ENCODE measurements at regions not wholly inside any gene's neighbourhood (a gene's known extent, or its start where the extent isn't known, plus 50 kb on each side); places are given as distances from the start of the nearest gene placed in this dataset.

GRCh38 chr21:35428001-35428320 lies 378.9 kb upstream of the RUNX1 start:
- intact Hi-C loops (cut with micrococcal nuclease; ENCODE audit: unreplicated experiment) (no loop called here), in situ Hi-C loops (cut with HindIII; ENCODE audit: low pct_unique_long_range_greater_than_20kb, low sequenced_read_pairs) (no loop called here)
- no peak for DNase-seq (ENCODE audit: low read depth, low spot score)
- TF ChIP-seq TCF7L2 (IDR thresholded peaks at IDR 0.05; ENCODE audit: low read depth, low read length): no peak
- TF ChIP-seq REST (IDR thresholded peaks at IDR 0.05; ENCODE audit: insufficient read depth in 1 of 2, low read depth in 2 of 2, low read length in 1 of 2): no peak
- TF ChIP-seq SIN3A (IDR thresholded peaks at IDR 0.05; ENCODE audit: borderline replicate concordance, insufficient read depth, low read depth, low read length): no peak
- no peak for TF ChIP-seq POLR2AphosphoS5 (IDR thresholded peaks at IDR 0.05; ENCODE audit: low read depth, low read length)
- no peak for TF ChIP-seq CTCF (IDR thresholded peaks at IDR 0.05)
- no TSS peak for BruUV-seq (replicated peaks)
- Histone ChIP-seq H3K4me3 (ENCODE audit: low read depth in 2 of 2, low read length in 2 of 2) (no peak overlapping the region), H3K4me1 (ENCODE audit: control insufficient read depth, insufficient read depth, low read length) (no peaks in the 10 kb centered on the region), H3K27ac (ENCODE audit: low read length) (no peak overlapping the region), H3K9me3 (ENCODE audit: control insufficient read depth, insufficient read depth, low read depth, low read length) (no peaks in the 10 kb centered on the region), H3K36me3 (ENCODE audit: control insufficient read depth, insufficient read depth, low read length) (no peaks in the 10 kb centered on the region), H3K27me3 (ENCODE audit: control insufficient read depth, insufficient read depth, low read length) (peaks cover 2% of the 10 kb centered on the region)
- ChIA-PET CTCF (no interaction called here), POLR2A (no interaction called here)
- ATAC-seq: no peak

- POLR2A ChIA-PET: interaction anchor here (0.6 kb wide), 2 partner anchors 387 to 897 kb away, joined by 7 to 16 read pairs; no protein-coding TSS in a partner anchor
- Histone ChIP-seq H3K4me3 (ENCODE audit: low read depth in 2 of 2, low read length in 2 of 2) (no peak overlapping the region), H3K36me3 (ENCODE audit: control insufficient read depth, insufficient read depth, low read length) (no peaks in the 10 kb centered on the region), H3K4me1 (ENCODE audit: control insufficient read depth, insufficient read depth, low read length) (no peaks in the 10 kb centered on the region), H3K27me3 (ENCODE audit: control insufficient read depth, insufficient read depth, low read length) (peaks cover 2% of the 10 kb centered on the region), H3K9me3 (ENCODE audit: control insufficient read depth, insufficient read depth, low read depth, low read length) (no peaks in the 10 kb centered on the region), H3K27ac (ENCODE audit: low read length) (no peak overlapping the region)
- CTCF ChIA-PET: interaction anchor here (0.5 kb wide), 1 partner anchor 413 kb away, joined by 4 read pairs; no protein-coding TSS in a partner anchor
- ATAC-seq (no peak), DNase-seq (ENCODE audit: low read depth, low spot score) (no peak)
- TF ChIP-seq TCF7L2 (IDR thresholded peaks at IDR 0.05; ENCODE audit: low read depth, low read length) (no peak), REST (IDR thresholded peaks at IDR 0.05; ENCODE audit: insufficient read depth in 1 of 2, low read depth in 2 of 2, low read length in 1 of 2) (no peak), CTCF (IDR thresholded peaks at IDR 0.05) (no peak), SIN3A (IDR thresholded peaks at IDR 0.05; ENCODE audit: borderline replicate concordance, insufficient read depth, low read depth, low read length) (no peak), POLR2AphosphoS5 (IDR thresholded peaks at IDR 0.05; ENCODE audit: low read depth, low read length) (no peak)
- in situ Hi-C loops (cut with HindIII; ENCODE audit: low pct_unique_long_range_greater_than_20kb, low sequenced_read_pairs): no loop called here
- no TSS peak for BruUV-seq (replicated peaks)
- intact Hi-C loops (cut with micrococcal nuclease; ENCODE audit: unreplicated experiment): no loop called here
Measured at GRCh38 chr21:35427320-35428000, 378.4 kb upstream of the RUNX1 start.
